ENCODE measurements at regions not wholly inside any gene's neighbourhood (a gene's known extent, or its start where the extent isn't known, plus 50 kb on each side); places are given as distances from the start of the nearest gene placed in this dataset.

- intact Hi-C loops (cut with micrococcal nuclease): no loop called here
- ATAC-seq (no peak), DNase-seq (no peak)
- Mint-ChIP-seq H3K27me3 (ENCODE audit: low read depth in 2 of 2) (peaks cover 0 to 3% of the 10 kb centered on the region in 2 donors), H3K27ac (no peak overlapping the region), H3K4me1 (no peaks in the 10 kb centered on the region), H3K9me3 (peaks cover 0 to 2% of the 10 kb centered on the region in 2 donors), H3K36me3 (no peaks in the 10 kb centered on the region), H3K4me3 (no peak overlapping the region)
- H3K27ac ChIP-seq (ENCODE audit: low read length): no peak overlapping the region
- H3K27me3 ChIP-seq (ENCODE audit: control insufficient read depth, insufficient read depth, low read length): no peaks in the 10 kb centered on the region
- H3K4me1 ChIP-seq (ENCODE audit: control insufficient read depth, insufficient read depth, low read length): no peaks in the 10 kb centered on the region
- no peaks in the 10 kb centered on the region for H3K36me3 ChIP-seq (ENCODE audit: control insufficient read depth, insufficient read depth, low read length)
- no peak overlapping the region for H3K4me3 ChIP-seq (ENCODE audit: low read length)
- WGBS (ENCODE audit: insufficient coverage): 83% methylated on average over 1 of the region's 2 CpGs
- no peaks in the 10 kb centered on the region for H3K9me3 ChIP-seq (ENCODE audit: control insufficient read depth, insufficient read depth, low read length)
- no peak for TF ChIP-seq CTCF (IDR thresholded peaks at IDR 0.05)
Observed at GRCh38 chr2:215557701-215558100, 121.8 kb upstream of the FN1 start.

DNA sequence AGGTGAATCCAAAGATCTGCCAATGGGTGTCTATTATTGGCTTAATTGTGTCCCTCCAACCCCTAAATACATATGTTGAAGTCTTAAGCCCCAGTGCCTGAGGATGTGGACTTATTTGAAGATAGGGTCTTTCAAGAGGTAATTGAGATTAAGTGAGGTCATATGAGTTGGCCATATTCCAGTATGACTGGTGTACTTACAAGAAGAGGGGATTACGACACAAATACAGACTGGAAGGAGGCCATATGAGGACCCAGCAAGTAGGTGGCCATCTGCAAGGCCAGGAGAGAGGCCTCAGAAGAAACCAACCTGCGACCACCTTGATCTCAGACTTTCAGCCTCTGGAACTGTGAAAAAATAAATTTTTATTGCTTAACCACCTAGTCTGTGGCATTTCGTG lies 121.1 kb upstream of the FN1 start:
- H3K36me3 Mint-ChIP-seq: no peaks in the 10 kb centered on the region
- H3K4me1 Mint-ChIP-seq: no peaks in the 10 kb centered on the region
- peaks cover 0 to 3% of the 10 kb centered on the region in 2 donors for H3K27me3 Mint-ChIP-seq (ENCODE audit: low read depth in 2 of 2)
- H3K27me3 ChIP-seq (ENCODE audit: control insufficient read depth, insufficient read depth, low read length): no peaks in the 10 kb centered on the region
- no peak for TF ChIP-seq CTCF (IDR thresholded peaks at IDR 0.05)
- intact Hi-C loops (cut with micrococcal nuclease): no loop called here
- ATAC-seq: no peak
- no peak overlapping the region for H3K4me3 Mint-ChIP-seq
- H3K9me3 ChIP-seq (ENCODE audit: control insufficient read depth, insufficient read depth, low read length): no peaks in the 10 kb centered on the region
- no peak for DNase-seq
- H3K9me3 Mint-ChIP-seq: peaks cover 0 to 2% of the 10 kb centered on the region in 2 donors
- H3K4me1 ChIP-seq (ENCODE audit: control insufficient read depth, insufficient read depth, low read length): no peaks in the 10 kb centered on the region
- H3K4me3 ChIP-seq (ENCODE audit: low read length): no peak overlapping the region
- H3K27ac Mint-ChIP-seq: no peak overlapping the region
- H3K27ac ChIP-seq (ENCODE audit: low read length): no peak overlapping the region
- no peaks in the 10 kb centered on the region for H3K36me3 ChIP-seq (ENCODE audit: control insufficient read depth, insufficient read depth, low read length)
- 81% methylated on average over 3 of the region's 3 CpGs for WGBS (ENCODE audit: insufficient coverage)

GRCh38 chr2:215554689-215555498 lies 119.0 kb upstream of the FN1 start:
- H3K36me3 ChIP-seq (ENCODE audit: control insufficient read depth, insufficient read depth, low read length): no peaks in the 10 kb centered on the region
- DNase-seq (no peak), ATAC-seq (no peak)
- 62% methylated on average over 5 of the region's 5 CpGs for WGBS (ENCODE audit: insufficient coverage)
- no peaks in the 10 kb centered on the region for H3K27me3 ChIP-seq (ENCODE audit: control insufficient read depth, insufficient read depth, low read length)
- H3K9me3 ChIP-seq (ENCODE audit: control insufficient read depth, insufficient read depth, low read length): no peaks in the 10 kb centered on the region
- no peak overlapping the region for H3K4me3 Mint-ChIP-seq
- intact Hi-C loops (cut with micrococcal nuclease): no loop called here
- no peaks in the 10 kb centered on the region for H3K36me3 Mint-ChIP-seq
- no peak overlapping the region for H3K27ac Mint-ChIP-seq
- no peak overlapping the region for H3K4me3 ChIP-seq (ENCODE audit: low read length)
- no peak for TF ChIP-seq CTCF (IDR thresholded peaks at IDR 0.05)
- H3K4me1 ChIP-seq (ENCODE audit: control insufficient read depth, insufficient read depth, low read length): no peaks in the 10 kb centered on the region
- H3K4me1 Mint-ChIP-seq: no peaks in the 10 kb centered on the region
- H3K9me3 Mint-ChIP-seq: no peaks in the 10 kb centered on the region
- no peak overlapping the region for H3K27ac ChIP-seq (ENCODE audit: low read length)
- peaks cover 0 to 3% of the 10 kb centered on the region in 2 donors for H3K27me3 Mint-ChIP-seq (ENCODE audit: low read depth in 2 of 2)

DNA sequence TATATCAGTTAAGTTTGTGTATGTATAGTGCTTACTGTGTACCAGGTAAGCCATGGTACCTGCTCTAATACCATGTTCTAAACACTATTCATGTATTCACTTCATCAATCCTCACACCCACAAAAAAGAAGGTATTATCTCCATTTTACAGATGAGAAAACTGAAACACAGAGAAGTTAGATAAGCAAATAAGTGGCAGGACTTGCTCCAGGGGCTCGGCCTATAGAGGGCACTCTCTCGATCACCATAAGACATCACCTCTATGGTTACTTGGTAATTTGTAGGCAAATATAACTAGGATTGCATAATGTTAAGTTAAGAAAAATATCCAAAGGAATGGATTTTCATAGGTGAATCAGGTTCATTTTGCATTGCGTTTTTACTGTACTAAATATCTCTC lies 118.1 kb upstream of the FN1 start:
- no peaks in the 10 kb centered on the region for H3K9me3 Mint-ChIP-seq
- TF ChIP-seq CTCF (IDR thresholded peaks at IDR 0.05): no peak
- no peaks in the 10 kb centered on the region for H3K36me3 ChIP-seq (ENCODE audit: control insufficient read depth, insufficient read depth, low read length)
- no peak overlapping the region for H3K4me3 ChIP-seq (ENCODE audit: low read length)
- no peaks in the 10 kb centered on the region for H3K4me1 Mint-ChIP-seq
- H3K27ac ChIP-seq (ENCODE audit: low read length): no peak overlapping the region
- no peak for ATAC-seq
- no peak overlapping the region for H3K4me3 Mint-ChIP-seq
- no peaks in the 10 kb centered on the region for H3K36me3 Mint-ChIP-seq
- H3K9me3 ChIP-seq (ENCODE audit: control insufficient read depth, insufficient read depth, low read length): no peaks in the 10 kb centered on the region
- H3K4me1 ChIP-seq (ENCODE audit: control insufficient read depth, insufficient read depth, low read length): no peaks in the 10 kb centered on the region
- 100% methylated on average over 1 of the region's 3 CpGs for WGBS (ENCODE audit: insufficient coverage)
- no peak for DNase-seq
- H3K27ac Mint-ChIP-seq: no peak overlapping the region
- no peaks in the 10 kb centered on the region for H3K27me3 ChIP-seq (ENCODE audit: control insufficient read depth, insufficient read depth, low read length)
- intact Hi-C loops (cut with micrococcal nuclease): no loop called here
- peaks cover 0 to 3% of the 10 kb centered on the region in 2 donors for H3K27me3 Mint-ChIP-seq (ENCODE audit: low read depth in 2 of 2)

Measured in natural killer cell (primary cell).